NCI-H2227 (cell line): ENCODE measurements at regions not wholly inside any gene's neighbourhood (a gene's known extent, or its start where the extent isn't known, plus 50 kb on each side); places are given as distances from the start of the nearest gene placed in this dataset.
"Not testable (repeated sequence)": the region's sequence is repeated elsewhere in the genome, so short reads cannot be mapped to it uniquely, and the experiment has no call there.

Source experiments
- DNase-seq: peaks from one replicate; lab custom pipeline; 2025; ENCODE audit not compliant: unreplicated experiment; lab: John Stamatoyannopoulos, UW

GRCh38 chr11:44451706-44452105 is 113.8 kb upstream of the CD82 start:
- DNase-seq, result no peak

GRCh38 chr11:44452827-44453572 is 112.5 kb upstream of the CD82 start:
- no peak for DNase-seq

GRCh38 chr11:44453871-44454270 is 111.6 kb upstream of the CD82 start:
- no peak for DNase-seq

GRCh38 chr11:44454666-44455065 is 110.8 kb upstream of the CD82 start:
- no peak for DNase-seq

GRCh38 chr11:44456544-44457300 is 108.7 kb upstream of the CD82 start:
- no peak for DNase-seq

- DNase-seq, result no peak
These were observed 107.6 kb upstream of the CD82 start for GRCh38 chr11:44457862-44458261.

GRCh38 chr11:44463751-44464150 is 101.7 kb upstream of the CD82 start:
- no peak for DNase-seq

- DNase-seq, result no peak
These were observed 100.7 kb upstream of the CD82 start for GRCh38 chr11:44464741-44465140.

- no peak for DNase-seq
These were observed 98.8 kb upstream of the CD82 start for GRCh38 chr11:44466531-44467205.

GRCh38 chr11:44467413-44467812 is 98.0 kb upstream of the CD82 start:
- DNase-seq, result no peak

GRCh38 chr11:44467931-44468330 is 97.5 kb upstream of the CD82 start:
- DNase-seq, result no peak

GRCh38 chr11:44468345-44468988 is 97.0 kb upstream of the CD82 start:
- DNase-seq, result no peak

GRCh38 chr11:44469412-44469811 is 96.1 kb upstream of the CD82 start:
- DNase-seq, result no peak

- DNase-seq, result no peak
These were observed 94.6 kb upstream of the CD82 start for GRCh38 chr11:44470854-44471253.

- no peak for DNase-seq
These were observed 93.9 kb upstream of the CD82 start for GRCh38 chr11:44471603-44472002.

GRCh38 chr11:44472916-44473315 is 92.5 kb upstream of the CD82 start:
- DNase-seq, result no peak

- no peak for DNase-seq
These were observed 90.8 kb upstream of the CD82 start for GRCh38 chr11:44474702-44475101.

GRCh38 chr11:44475114-44475686 is 90.3 kb upstream of the CD82 start:
- DNase-seq, result no peak

- not testable (repeated sequence) for DNase-seq
These were observed 83.1 kb upstream of the CD82 start for GRCh38 chr11:44482338-44482737.

GRCh38 chr11:44483919-44484610 is 81.4 kb upstream of the CD82 start:
- no peak for DNase-seq
